MG63 (cell line): ENCODE measurements at regions not wholly inside any gene's neighbourhood (a gene's known extent, or its start where the extent isn't known, plus 50 kb on each side); places are given as distances from the start of the nearest gene placed in this dataset.
A peak's percentile ranks its signal among the peaks of the same experiment; 100 is the strongest.

Source experiments
- DNase-seq: peaks from one replicate; pipeline ENCODE4 v3.0.0-alpha.2; 2020
- H3K27me3 ChIP-seq: fragments of 250-450 bp; sonication (Bioruptor Pico); 2 replicates; pipeline ENCODE4 v1.5.1; 2020; ENCODE audit warnings: mild to moderate bottlenecking, moderate library complexity
- H3K36me3 ChIP-seq: fragments of 250-450 bp; sonication (Bioruptor Pico); 2 replicates; pipeline ENCODE4 v1.5.1; 2020; ENCODE audit warnings: mild to moderate bottlenecking, moderate library complexity
- H3K4me3 ChIP-seq: fragments of 250-450 bp; sonication (Bioruptor Pico); 2 replicates; pipeline ENCODE4 v1.5.1; 2020; ENCODE audit warnings: mild to moderate bottlenecking, moderate library complexity
- H3K9me3 ChIP-seq: fragments of 250-450 bp; sonication (Bioruptor Pico); 2 replicates; pipeline ENCODE4 v1.5.1; 2020; ENCODE audit warnings: mild to moderate bottlenecking, moderate library complexity

DNA sequence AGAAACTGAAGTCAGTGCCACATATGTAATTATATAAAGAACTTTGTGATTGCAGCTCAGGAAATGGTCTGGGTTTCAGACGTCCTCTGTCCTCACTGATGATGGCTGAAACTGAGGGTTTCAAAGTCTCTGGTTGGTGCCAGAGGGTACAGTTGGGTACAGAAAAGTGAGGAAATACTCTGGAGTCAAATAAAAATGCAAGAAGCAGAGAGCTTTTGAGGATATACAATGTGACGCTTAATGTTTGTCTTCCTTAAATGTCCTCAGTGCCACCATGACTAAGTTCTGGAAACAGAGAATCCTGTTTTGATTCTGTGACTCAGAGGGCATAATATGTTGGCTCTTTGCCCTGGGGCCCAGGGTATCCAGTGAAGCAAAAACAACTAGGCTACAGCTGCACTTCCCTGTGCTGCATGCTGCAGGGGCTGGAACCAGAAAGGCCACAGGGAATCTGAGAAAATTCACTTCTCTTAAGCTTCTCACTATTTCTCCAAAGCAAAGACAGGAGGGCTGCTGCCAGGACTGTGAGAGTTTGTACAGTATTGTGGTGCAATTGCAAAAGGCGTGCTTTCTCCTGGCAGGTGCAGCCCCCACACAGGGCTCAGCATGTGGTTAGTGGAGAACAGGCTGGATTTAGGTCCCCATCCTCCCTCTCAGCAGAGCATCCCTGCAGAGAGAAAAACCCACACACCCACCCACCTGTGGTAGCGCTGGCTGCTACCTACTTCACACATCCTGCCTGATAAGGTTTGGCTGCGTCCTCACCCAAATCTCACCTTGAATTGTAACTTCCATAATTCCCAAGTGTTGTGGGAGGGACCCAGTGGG is 169.5 kb upstream of the SVIL start:
- Histone ChIP-seq H3K27me3 (no peaks in the 10 kb centered on the region), H3K4me3 (no peak overlapping the region), H3K36me3 (no peaks in the 10 kb centered on the region), H3K9me3 (no peaks in the 10 kb centered on the region)
- peak; percentile 90 for DNase-seq

DNA sequence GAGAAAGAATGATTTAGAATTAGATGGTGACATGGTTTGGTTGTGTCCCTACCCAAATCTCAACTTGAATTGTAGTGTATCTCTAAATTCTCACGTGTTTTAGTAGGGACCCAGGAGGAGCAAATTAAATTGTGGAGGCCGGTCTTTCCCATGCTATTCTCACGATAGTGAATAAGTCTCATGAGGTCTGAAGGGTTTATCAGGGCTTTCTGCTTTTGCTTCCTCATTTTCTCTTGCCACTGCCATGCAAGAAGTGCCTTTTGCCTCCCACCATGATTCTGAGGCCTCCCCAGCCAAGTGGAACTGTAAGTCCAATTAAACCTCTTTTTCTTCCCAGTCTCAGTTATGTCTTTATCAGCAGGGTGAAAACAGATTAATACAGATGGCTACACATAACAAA is 167.4 kb upstream of the SVIL start:
- Histone ChIP-seq H3K27me3 (no peaks in the 10 kb centered on the region), H3K36me3 (no peaks in the 10 kb centered on the region), H3K4me3 (no peak overlapping the region), H3K9me3 (no peaks in the 10 kb centered on the region)
- no peak for DNase-seq

DNA sequence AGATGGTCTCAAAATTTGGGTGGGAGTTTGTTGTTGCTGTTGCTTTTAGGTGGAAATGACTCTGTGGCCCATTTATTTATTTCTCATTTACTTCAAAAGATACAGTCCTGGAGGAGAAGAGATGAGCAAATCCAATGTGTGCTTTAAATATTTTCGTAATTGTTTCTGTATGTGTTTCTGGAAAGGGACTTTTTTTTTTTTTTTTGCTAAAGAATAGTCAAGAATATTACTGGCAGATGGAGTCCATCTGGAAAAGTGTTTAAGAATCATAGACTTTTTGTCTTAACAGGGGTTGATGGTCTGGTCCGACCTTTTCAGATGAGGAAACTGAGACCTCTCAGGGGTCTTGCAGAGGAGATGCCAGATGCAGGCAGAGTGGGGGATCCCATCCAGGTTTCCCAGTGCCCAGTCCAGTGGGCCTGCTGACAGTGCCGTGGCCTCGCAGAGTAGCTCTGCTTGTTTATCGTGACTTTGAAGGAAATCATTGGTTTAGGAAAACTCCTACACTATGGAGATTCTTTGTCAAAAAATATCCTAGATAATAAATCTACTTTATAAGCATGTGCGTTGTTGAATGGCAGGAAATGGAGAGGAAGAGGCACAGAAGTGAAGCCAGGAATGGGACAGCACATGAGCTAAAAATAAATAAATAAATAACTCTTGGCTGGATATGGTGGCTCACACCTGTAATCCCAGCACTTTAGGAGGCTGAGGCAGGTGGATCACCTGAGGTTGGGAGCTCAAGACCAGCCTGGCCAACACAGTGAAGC is 164.3 kb upstream of the SVIL start:
- Histone ChIP-seq H3K4me3 (no peak overlapping the region), H3K36me3 (no peaks in the 10 kb centered on the region), H3K9me3 (no peaks in the 10 kb centered on the region), H3K27me3 (no peaks in the 10 kb centered on the region)
- no peak for DNase-seq

DNA sequence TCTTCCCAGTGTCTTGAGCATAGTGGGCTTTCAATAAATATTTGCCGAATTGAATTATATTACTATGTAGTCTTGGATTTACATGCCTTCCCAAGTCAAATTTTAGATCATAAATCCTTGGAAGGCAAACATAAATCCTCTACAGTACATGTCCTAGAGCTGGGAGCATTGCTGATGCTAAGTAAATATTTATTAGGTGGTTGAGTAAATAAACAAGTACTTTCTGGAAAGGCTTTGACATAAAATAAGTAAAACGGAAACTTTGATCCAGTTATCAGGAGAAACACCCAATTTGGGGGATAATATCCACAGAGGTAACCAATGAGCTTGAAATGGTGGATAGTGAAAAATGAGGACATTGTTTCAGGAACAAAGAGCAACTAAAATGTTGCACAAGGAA is 162.8 kb upstream of the SVIL start:
- no peaks in the 10 kb centered on the region for H3K36me3 ChIP-seq
- no peak overlapping the region for H3K4me3 ChIP-seq
- H3K27me3 ChIP-seq: no peaks in the 10 kb centered on the region
- no peak for DNase-seq
- no peaks in the 10 kb centered on the region for H3K9me3 ChIP-seq

DNA sequence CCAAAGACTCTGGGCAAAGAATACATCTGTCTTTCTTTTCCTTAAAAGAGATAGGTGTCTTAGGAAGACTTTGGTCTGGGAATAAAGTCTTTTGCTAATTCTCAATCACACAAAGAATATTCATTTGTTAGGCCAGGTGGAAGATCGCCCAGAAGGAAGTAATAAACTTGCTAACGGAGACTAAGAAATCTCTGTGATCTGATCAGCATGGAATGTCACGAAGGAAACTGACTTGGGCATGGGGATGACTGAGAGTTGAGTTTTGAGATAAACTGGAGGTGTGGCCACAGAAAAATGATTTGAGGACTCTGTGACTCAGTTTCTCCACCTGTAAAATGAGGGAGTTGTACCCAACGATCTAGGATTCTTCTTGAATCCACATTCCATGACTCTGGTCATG is 161.1 kb upstream of the SVIL start:
- DNase-seq: peak; percentile 61
- Histone ChIP-seq H3K9me3 (no peaks in the 10 kb centered on the region), H3K36me3 (no peaks in the 10 kb centered on the region), H3K4me3 (no peak overlapping the region), H3K27me3 (no peaks in the 10 kb centered on the region)

DNA sequence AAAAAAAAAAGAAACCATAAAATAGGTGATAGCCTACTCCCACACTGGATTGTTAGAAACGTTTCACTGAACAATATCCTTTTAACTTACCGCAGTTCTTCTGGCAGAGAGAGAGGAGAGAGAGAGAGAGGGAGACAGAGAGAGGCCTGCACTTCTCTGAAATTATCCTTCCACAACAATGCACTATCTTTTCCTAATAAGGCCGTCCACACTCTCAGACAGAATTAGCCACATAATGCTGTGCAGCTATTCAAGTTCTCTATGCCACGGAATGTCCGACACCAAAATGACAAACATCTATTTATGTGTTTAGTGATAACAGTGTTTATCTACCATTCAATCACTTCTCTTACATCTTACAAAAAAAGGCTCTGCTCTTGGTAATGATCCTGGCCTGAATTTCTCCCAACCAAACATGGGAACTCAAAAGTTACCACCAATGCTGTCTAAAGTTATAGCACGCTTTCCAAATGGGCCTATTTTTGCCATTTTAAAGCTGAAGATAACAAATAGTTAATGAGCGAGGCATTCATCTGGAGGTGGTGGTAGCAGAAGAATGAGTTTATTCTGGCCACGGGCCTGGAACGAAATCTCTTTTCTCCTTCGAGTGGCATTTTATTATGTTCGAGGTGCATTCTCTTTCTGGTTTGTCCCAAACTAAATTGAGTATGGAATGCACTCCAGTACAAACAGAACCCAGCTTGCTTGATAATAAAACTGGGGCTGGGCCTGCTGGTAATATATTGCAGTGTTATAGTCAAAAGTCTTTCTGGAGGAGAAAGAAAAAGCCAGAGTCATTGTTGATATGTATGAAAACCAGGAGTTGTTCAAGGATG is 160.2 kb upstream of the SVIL start:
- Histone ChIP-seq H3K9me3 (no peaks in the 10 kb centered on the region), H3K27me3 (no peaks in the 10 kb centered on the region), H3K4me3 (no peak overlapping the region), H3K36me3 (no peaks in the 10 kb centered on the region)
- no peak for DNase-seq

DNA sequence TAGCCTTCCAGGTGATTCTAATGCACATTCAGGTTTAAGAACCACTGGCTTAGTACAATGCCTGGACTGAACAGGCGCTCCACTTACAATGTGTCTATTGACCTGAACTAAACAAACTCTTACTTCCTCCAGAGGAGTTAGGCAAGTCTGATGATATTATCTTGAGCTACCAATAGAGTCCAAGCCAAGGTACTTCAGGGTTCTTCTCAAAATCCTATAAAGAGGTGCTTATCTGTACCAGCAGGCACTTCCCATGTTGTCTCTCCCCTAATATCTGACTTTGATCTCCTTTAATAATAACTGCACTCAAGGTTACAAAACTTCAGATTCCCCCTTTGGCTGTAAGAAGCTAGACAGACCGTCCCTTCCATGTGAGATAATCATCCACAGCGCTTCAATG is 157.0 kb upstream of the SVIL start:
- no peak for DNase-seq
- H3K27me3 ChIP-seq: no peaks in the 10 kb centered on the region
- H3K36me3 ChIP-seq: no peaks in the 10 kb centered on the region
- H3K4me3 ChIP-seq: no peak overlapping the region
- H3K9me3 ChIP-seq: no peaks in the 10 kb centered on the region

DNA sequence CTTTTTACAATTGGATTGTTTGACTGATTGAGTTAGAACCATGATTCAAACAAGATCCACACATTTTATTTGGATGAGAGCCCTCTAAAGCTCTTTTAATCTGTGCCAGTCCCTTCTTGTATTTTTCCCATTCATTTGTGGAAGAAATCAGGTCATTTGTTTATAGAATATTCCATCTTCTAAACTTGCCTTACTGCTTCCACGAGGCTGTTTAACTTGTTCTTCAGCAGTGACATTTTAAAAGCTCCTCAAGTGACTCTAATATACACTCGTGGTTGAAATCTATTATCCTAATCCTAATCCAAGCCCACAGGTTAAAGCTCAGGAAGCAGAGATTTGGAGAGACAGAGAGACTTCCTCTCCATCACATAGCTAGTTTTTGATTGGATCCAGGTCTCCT is 155.4 kb upstream of the SVIL start:
- Histone ChIP-seq H3K9me3 (no peaks in the 10 kb centered on the region), H3K4me3 (no peak overlapping the region), H3K27me3 (no peaks in the 10 kb centered on the region), H3K36me3 (no peaks in the 10 kb centered on the region)
- DNase-seq: no peak

DNA sequence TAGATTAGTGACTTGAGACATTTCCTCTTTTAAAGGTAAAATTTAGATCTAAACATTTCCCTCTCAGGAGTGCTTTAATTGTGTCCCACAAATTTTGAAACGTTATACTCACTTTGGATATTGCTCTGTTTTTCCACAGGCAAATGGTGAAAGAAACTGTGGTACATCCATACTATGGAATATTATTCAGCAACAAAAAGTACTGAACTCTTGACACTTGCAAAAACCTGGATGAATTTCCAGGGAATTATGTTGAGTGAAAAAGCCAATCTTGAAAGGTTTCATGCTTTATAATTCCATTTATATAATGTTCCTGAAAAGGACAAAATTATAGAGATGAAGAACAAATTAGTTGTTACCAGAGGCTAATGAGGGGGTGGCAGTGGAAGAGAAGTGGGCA is 153.3 kb upstream of the SVIL start:
- H3K4me3 ChIP-seq: no peak overlapping the region
- no peaks in the 10 kb centered on the region for H3K27me3 ChIP-seq
- no peak for DNase-seq
- H3K9me3 ChIP-seq: no peaks in the 10 kb centered on the region
- no peaks in the 10 kb centered on the region for H3K36me3 ChIP-seq

DNA sequence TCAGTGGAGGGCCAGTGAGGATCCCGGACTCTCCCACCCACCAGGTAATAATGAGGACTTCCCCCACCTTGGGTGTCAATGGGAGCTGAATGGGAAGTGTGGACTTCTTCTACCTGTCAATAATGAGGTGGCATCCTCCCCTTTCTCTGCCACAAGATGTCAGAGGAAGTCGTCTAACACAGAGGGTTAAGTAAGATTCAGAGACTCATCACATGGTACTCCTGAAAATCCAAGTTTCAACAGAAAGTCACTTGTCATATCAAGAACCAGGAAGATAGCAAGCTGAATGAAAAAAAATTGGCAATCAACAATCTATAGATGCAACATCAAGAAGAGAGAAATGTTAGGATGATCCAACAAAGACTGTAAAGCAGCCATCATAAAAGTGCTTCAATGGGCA is 150.9 kb upstream of the SVIL start:
- Histone ChIP-seq H3K36me3 (no peaks in the 10 kb centered on the region), H3K9me3 (no peaks in the 10 kb centered on the region), H3K4me3 (no peak overlapping the region), H3K27me3 (no peaks in the 10 kb centered on the region)
- DNase-seq: no peak

DNA sequence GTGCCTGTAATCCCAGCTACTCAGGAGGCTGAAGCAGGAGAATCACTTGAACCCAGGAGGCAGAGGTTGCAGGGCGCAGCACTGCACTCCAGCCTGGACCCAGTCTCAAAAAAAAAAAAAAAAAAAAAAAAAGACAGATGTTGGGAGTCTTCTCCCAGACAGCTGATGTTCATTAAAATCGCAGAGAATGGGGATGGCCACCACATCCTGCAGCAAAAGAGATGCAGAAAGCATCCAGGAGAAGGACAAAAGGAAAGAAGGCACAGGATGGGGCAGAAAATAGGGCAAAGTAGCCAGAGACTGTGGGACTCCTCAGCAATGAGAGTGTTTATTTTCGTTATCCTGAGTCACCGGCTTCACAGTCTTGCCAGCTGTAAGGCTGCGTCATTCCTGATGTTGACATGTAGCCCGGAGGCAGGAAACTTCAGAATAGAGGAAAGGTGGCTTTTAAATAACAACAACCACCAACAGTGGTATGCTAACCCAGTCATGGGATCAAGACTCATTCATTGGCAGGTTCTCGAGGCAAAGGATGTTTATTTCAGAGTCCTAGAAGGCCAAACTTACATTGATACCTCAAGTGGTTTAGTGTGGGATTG is 149.5 kb upstream of the SVIL start:
- Histone ChIP-seq H3K4me3 (no peak overlapping the region), H3K9me3 (no peaks in the 10 kb centered on the region), H3K36me3 (no peaks in the 10 kb centered on the region), H3K27me3 (no peaks in the 10 kb centered on the region)
- DNase-seq: peak; percentile 91

DNA sequence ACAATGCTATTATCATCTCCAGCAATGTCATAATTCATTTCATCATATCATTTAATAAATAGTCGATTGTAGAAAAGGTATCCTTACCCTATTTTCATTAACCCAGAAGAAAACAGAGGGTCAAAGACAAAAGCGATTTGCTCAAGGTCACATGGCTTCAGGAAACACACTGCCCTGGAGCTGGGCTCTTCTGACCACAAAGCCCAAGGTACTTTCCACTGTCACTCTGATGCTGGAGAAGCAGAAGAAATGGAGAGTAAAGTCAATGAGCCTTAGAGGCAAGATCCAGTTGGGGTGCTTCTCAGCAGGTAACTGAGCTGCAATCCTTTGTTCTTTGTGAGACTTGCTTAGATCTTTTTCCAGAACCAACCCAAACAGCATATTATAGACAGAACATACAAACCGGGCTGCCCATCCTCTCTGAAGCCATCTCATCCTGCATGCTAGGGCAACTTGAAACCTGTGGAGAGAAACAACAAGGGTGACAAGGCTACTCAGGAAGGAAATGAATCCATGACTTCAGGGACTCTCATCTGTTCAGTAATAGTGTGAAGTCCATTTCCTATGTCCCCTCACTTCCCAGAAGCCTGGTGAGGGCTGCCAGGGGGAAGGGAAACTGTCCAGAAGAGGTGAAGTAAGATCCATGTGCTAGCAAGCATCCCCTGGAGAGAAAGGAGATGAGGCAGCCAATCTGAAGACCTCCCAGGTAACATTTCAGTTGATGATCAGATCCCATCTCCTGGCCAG is 148.6 kb upstream of the SVIL start:
- Histone ChIP-seq H3K27me3 (no peaks in the 10 kb centered on the region), H3K36me3 (no peaks in the 10 kb centered on the region), H3K9me3 (no peaks in the 10 kb centered on the region), H3K4me3 (no peak overlapping the region)
- DNase-seq: no peak

DNA sequence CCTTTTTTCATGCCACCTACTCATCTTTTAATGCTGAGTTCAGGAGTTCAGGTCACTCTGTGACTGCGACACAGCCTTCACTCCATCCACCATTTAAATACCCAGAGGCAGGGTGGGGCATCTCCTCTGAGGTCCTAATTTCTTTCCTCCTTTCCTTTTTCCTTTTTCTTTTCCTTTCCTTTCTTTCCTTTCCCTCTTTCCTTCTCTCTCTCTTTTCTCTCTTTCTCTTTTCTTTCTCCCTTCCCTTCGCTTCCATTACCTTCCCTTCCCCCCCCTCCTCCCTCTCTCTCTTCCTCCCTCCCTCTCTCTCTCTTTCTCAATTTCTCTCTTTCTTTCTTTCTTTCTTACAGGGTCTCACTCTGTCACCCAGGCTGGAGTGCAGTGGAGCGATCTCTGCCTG is 145.9 kb upstream of the SVIL start:
- no peaks in the 10 kb centered on the region for H3K36me3 ChIP-seq
- H3K4me3 ChIP-seq: no peak overlapping the region
- DNase-seq: no peak
- no peaks in the 10 kb centered on the region for H3K27me3 ChIP-seq
- H3K9me3 ChIP-seq: no peaks in the 10 kb centered on the region

DNA sequence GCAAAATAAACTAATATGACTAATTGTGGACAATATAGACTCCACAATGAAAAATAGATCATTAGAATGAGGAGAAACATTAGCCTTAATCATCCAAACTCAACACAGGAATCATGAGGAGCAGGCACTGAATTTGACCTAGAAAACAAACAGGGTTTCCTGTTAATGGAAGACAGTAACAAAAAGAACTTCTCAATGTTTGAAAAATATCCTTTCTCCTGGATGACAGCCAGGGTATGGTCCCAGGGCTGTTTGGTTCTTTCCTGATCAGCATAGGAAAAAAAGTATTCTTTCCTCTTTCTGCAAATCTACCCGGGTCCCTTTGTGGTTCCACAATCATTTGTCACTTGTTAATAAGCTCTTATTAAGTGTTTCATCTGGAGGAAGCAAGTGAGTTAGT is 145.3 kb upstream of the SVIL start:
- DNase-seq: no peak

DNA sequence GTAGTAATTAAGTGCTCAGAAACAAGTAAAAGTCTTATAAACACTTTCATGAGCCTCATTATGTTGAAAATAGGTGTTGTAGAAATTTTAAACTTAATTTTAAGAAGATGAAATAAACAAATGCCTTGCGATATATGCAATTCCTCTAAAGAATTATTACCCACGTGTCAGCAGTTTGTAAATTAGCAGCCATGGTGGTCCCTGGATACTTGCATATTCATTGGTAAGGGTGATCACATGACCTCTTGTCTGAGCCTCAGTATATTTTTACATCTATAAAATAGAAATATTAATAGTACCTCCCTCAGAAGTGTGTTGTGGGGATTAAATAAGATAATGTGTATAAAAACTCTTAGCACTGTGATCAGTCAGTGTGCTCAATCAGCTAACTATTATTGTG is 141.5 kb upstream of the SVIL start:
- no peak overlapping the region for H3K4me3 ChIP-seq
- H3K36me3 ChIP-seq: no peaks in the 10 kb centered on the region
- no peak for DNase-seq
- no peaks in the 10 kb centered on the region for H3K9me3 ChIP-seq
- H3K27me3 ChIP-seq: no peaks in the 10 kb centered on the region

More for the DNA sequence above, 145.3 kb upstream of the SVIL start:
- Histone ChIP-seq H3K27me3 (no peaks in the 10 kb centered on the region), H3K4me3 (no peak overlapping the region), H3K36me3 (no peaks in the 10 kb centered on the region), H3K9me3 (no peaks in the 10 kb centered on the region)

DNA sequence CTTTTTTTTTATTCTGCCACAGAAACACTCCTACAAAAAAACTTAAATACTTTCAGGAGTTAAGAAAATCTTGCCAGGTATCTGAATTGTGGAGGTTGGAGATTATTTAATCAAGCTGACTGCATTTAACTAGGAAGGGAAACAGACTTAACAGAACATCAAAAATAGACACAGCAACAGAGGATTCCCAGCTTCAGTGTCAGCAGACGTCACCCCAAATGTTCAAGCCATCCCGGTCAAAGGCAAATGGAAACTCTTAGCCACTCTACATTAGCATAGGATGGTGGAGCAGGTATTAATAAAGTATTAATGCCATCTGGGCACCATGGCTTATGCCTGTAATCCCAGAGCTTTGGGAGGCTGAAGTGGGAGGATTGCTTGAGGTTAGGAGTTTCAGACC is 139.7 kb upstream of the SVIL start:
- H3K9me3 ChIP-seq: no peaks in the 10 kb centered on the region
- H3K27me3 ChIP-seq: no peaks in the 10 kb centered on the region
- no peak overlapping the region for H3K4me3 ChIP-seq
- DNase-seq: no peak
- no peaks in the 10 kb centered on the region for H3K36me3 ChIP-seq
